Tibial nerve (tissue), 4 donors: ENCODE measurements at regions not wholly inside any gene's neighbourhood (a gene's known extent, or its start where the extent isn't known, plus 50 kb on each side); places are given as distances from the start of the nearest gene placed in this dataset.

Source experiments
- DNase-seq, 2 donors: peaks; one replicate each; pipeline ENCODE4 v3.0.0-alpha.2; 2019; ENCODE audit warnings: low spot score in 2 of 2
- H3K27ac ChIP-seq, 4 donors: fragments of 200-600 bp; sonication (generic) in 3 of 4; one replicate each; pipeline ENCODE4 v1.5.1; 2017 to 2019; ENCODE audit warnings: mild to moderate bottlenecking in 1 of 4
- H3K27me3 ChIP-seq, 2 donors: fragments of 200-600 bp; sonication (generic) in 1 of 2; one replicate each; pipeline versions ENCODE4 v1.5.1 to v1.6.0; 2017 to 2019
- H3K36me3 ChIP-seq, 3 donors: fragments of 200-600 bp; sonication (generic); one replicate each; pipeline ENCODE4 v1.5.1; 2018 to 2019
- H3K4me1 ChIP-seq, 4 donors: fragments of 200-600 bp; sonication (generic) in 3 of 4; one replicate each; pipeline ENCODE4 v1.5.1; 2017 to 2019
- H3K4me3 ChIP-seq, 4 donors: fragments of 200-600 bp; sonication (generic) in 3 of 4; one replicate each; pipeline ENCODE4 v1.5.1; 2017 to 2019; ENCODE audit warnings: mild to moderate bottlenecking in 1 of 4, moderate library complexity in 1 of 4
- H3K9me3 ChIP-seq, 4 donors: fragments of 200-600 bp; sonication (generic) in 3 of 4; one replicate each; pipeline ENCODE4 v1.5.1; 2017 to 2019
- CTCF ChIP-seq, 5 experiments: fragments of 200-600 bp in 3 of 5; fragments of 450-650 bp in 2 of 5; sonication (generic) in 3 of 5; IDR thresholded peaks; one replicate each; pipeline ENCODE4 v1.5.1; 2016 to 2019; ENCODE audit warnings: antibody characterized with exemption in 5 of 5, mild to moderate bottlenecking in 3 of 5, moderate library complexity in 2 of 5
- EP300 ChIP-seq, 2 donors: sonication (generic); formaldehyde crosslinking; IDR thresholded peaks; one replicate each; pipeline ENCODE4 v1.6.1; 2017; ENCODE audit warnings: antibody characterized with exemption in 2 of 2, mild to moderate bottlenecking in 1 of 2
- POLR2A ChIP-seq, 2 donors: fragments of 450-650 bp; IDR thresholded peaks; one replicate each; pipeline ENCODE4 v1.6.1; 2017; ENCODE audit warnings: antibody characterized with exemption in 2 of 2, mild to moderate bottlenecking in 2 of 2, moderate library complexity in 2 of 2
- WGBS, 2 donors: methylation state at CpG; one replicate each; pipeline ENCODE4 v1.1.5; 2018; 5-methylcytosine and 5-hydroxymethylcytosine counted together

- WGBS, 2 donors = 81 to 86% methylated on average over 3 of the region's 3 CpGs
Observed at GRCh38 chr13:52938065-52938464, 89.6 kb upstream of the PCDH8 start.

GRCh38 chr13:52936806-52937205 lies 88.4 kb upstream of the PCDH8 start:
- WGBS, 2 donors = 69 to 83% methylated on average over 2 of the region's 2 CpGs
- Histone ChIP-seq H3K27me3 (no peaks in the 10 kb centered on the region), H3K4me3 (no peak overlapping the region), H3K36me3 (no peaks in the 10 kb centered on the region), H3K27ac (no peak overlapping the region), H3K9me3 (no peaks in the 10 kb centered on the region), H3K4me1 (no peaks in the 10 kb centered on the region)
- TF ChIP-seq EP300 (IDR thresholded peaks at IDR 0.05) (no peak), POLR2A (IDR thresholded peaks at IDR 0.05) (no peak), CTCF (IDR thresholded peaks at IDR 0.05) (no peak)
- no peak for DNase-seq

More at GRCh38 chr13:52938065-52938464, 89.6 kb upstream of the PCDH8 start:
- Histone ChIP-seq H3K36me3 (no peaks in the 10 kb centered on the region), H3K9me3 (no peaks in the 10 kb centered on the region), H3K4me1 (no peaks in the 10 kb centered on the region), H3K27ac (no peak overlapping the region), H3K27me3 (no peaks in the 10 kb centered on the region), H3K4me3 (no peak overlapping the region)
- TF ChIP-seq EP300 (IDR thresholded peaks at IDR 0.05) (no peak), CTCF (IDR thresholded peaks at IDR 0.05) (no peak), POLR2A (IDR thresholded peaks at IDR 0.05) (no peak)
- DNase-seq = no peak

GRCh38 chr13:52934258-52934657 lies 85.8 kb upstream of the PCDH8 start:
- Histone ChIP-seq H3K27me3 (no peaks in the 10 kb centered on the region), H3K4me1 (no peaks in the 10 kb centered on the region)
- WGBS, 2 donors = 71 to 75% methylated on average over 7 of the region's 7 CpGs

GRCh38 chr13:52933547-52934210 lies 85.2 kb upstream of the PCDH8 start:
- Histone ChIP-seq H3K4me1 (no peaks in the 10 kb centered on the region), H3K9me3 (no peaks in the 10 kb centered on the region), H3K27me3 (no peaks in the 10 kb centered on the region), H3K4me3 (no peak overlapping the region), H3K36me3 (no peaks in the 10 kb centered on the region), H3K27ac (no peak overlapping the region)
- TF ChIP-seq POLR2A (IDR thresholded peaks at IDR 0.05) (no peak), CTCF (IDR thresholded peaks at IDR 0.05) (no peak), EP300 (IDR thresholded peaks at IDR 0.05) (no peak)
- 70 to 72% methylated on average over 25 of the region's 25 CpGs for WGBS, 2 donors
- no peak for DNase-seq

More at GRCh38 chr13:52934258-52934657, 85.8 kb upstream of the PCDH8 start:
- TF ChIP-seq CTCF (IDR thresholded peaks at IDR 0.05) (no peak), EP300 (IDR thresholded peaks at IDR 0.05) (no peak), POLR2A (IDR thresholded peaks at IDR 0.05) (no peak)
- no peak overlapping the region for H3K27ac ChIP-seq
- no peaks in the 10 kb centered on the region for H3K36me3 ChIP-seq
- H3K9me3 ChIP-seq = no peaks in the 10 kb centered on the region
- H3K4me3 ChIP-seq = no peak overlapping the region
- no peak for DNase-seq

- no peak overlapping the region for H3K27ac ChIP-seq
- H3K36me3 ChIP-seq = no peaks in the 10 kb centered on the region
- TF ChIP-seq POLR2A (IDR thresholded peaks at IDR 0.05) (no peak), EP300 (IDR thresholded peaks at IDR 0.05) (no peak), CTCF (IDR thresholded peaks at IDR 0.05) (no peak)
- no peaks in the 10 kb centered on the region for H3K27me3 ChIP-seq
- no peak for DNase-seq
- no peaks in the 10 kb centered on the region for H3K9me3 ChIP-seq
- 45 to 54% methylated on average over 7 of the region's 7 CpGs for WGBS, 2 donors
- no peak overlapping the region for H3K4me3 ChIP-seq
- no peaks in the 10 kb centered on the region for H3K4me1 ChIP-seq
Observed at GRCh38 chr13:52933099-52933498, 84.7 kb upstream of the PCDH8 start.
